ENCODE measurements at regions not wholly inside any gene's neighbourhood (a gene's known extent, or its start where the extent isn't known, plus 50 kb on each side); places are given as distances from the start of the nearest gene placed in this dataset.

DNA sequence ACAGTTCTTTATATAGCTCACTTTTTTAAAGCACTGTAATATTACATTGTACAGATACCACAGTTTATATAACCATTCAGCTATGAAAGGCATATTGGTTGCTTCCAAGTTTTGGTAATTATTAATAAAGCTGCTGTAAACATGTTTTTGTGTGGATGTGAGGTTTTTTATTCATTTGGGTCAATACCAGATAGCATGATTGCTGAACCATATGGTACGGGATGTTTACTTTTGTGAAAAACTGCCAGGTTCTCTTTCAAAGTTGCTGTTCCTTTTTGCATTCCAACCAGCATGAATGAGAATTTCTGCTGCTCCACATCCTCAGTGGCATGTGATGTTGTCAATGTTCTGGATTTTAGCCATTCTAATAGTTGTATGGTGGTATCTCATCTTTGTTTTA lies 439.6 kb upstream of the NMUR2 start:
- TF ChIP-seq, protein P1, sequence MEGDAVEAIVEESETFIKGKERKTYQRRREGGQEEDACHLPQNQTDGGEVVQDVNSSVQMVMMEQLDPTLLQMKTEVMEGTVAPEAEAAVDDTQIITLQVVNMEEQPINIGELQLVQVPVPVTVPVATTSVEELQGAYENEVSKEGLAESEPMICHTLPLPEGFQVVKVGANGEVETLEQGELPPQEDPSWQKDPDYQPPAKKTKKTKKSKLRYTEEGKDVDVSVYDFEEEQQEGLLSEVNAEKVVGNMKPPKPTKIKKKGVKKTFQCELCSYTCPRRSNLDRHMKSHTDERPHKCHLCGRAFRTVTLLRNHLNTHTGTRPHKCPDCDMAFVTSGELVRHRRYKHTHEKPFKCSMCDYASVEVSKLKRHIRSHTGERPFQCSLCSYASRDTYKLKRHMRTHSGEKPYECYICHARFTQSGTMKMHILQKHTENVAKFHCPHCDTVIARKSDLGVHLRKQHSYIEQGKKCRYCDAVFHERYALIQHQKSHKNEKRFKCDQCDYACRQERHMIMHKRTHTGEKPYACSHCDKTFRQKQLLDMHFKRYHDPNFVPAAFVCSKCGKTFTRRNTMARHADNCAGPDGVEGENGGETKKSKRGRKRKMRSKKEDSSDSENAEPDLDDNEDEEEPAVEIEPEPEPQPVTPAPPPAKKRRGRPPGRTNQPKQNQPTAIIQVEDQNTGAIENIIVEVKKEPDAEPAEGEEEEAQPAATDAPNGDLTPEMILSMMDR (IDR thresholded peaks at IDR 0.05; ENCODE audit: insufficient read depth, low read depth, low read length), result no peak
- no peak for TF ChIP-seq EZH2 (IDR thresholded peaks at IDR 0.05; ENCODE audit: insufficient read depth, low read length)

Measured in astrocyte (in vitro differentiated cells and primary cell).